Left ventricle myocardium inferior (tissue), 1 donor: ENCODE measurements at regions not wholly inside any gene's neighbourhood (a gene's known extent, or its start where the extent isn't known, plus 50 kb on each side); places are given as distances from the start of the nearest gene placed in this dataset.
"Not testable (repeated sequence)": the region's sequence is repeated elsewhere in the genome, so short reads cannot be mapped to it uniquely, and the experiment has no call there.

Experiments used
- DNase-seq: peaks from one replicate; pipeline ENCODE4 v3.0.0-alpha.2; 2020
- H3K27ac ChIP-seq: fragments of 200-600 bp; replicated peaks from 2 replicates; pipeline ENCODE4 v1.8.0; 2021
- H3K27me3 ChIP-seq: fragments of 200-600 bp; 2 replicates; pipeline ENCODE4 v1.8.0; 2021; ENCODE audit warnings: low read depth
- H3K36me3 ChIP-seq: fragments of 200-600 bp; 2 replicates; pipeline ENCODE4 v1.8.0; 2021
- H3K4me1 ChIP-seq: fragments of 200-600 bp; 2 replicates; pipeline ENCODE4 v1.8.0; 2021
- H3K4me3 ChIP-seq: fragments of 200-600 bp; 2 replicates; pipeline ENCODE4 v1.8.0; 2021; ENCODE audit warnings: mild to moderate bottlenecking, moderate library complexity
- H3K9me3 ChIP-seq: fragments of 200-600 bp; replicated peaks from 2 replicates; pipeline ENCODE4 v1.8.0; 2021
- CTCF ChIP-seq: fragments of 200-600 bp; IDR thresholded peaks from 2 replicates; pipeline ENCODE4 v1.8.0; 2021; ENCODE audit warnings: antibody characterized with exemption, mild to moderate bottlenecking, borderline replicate concordance
- intact Hi-C: fragments of 100-400 bp; cut with micrococcal nuclease; formaldehyde crosslinking; loops from one replicate; pipeline ENCODE4 v1.11.0; 2022
- donor health status: DM: no; HTN: yes; CAD: no; lungs with severe emphysema.

DNA sequence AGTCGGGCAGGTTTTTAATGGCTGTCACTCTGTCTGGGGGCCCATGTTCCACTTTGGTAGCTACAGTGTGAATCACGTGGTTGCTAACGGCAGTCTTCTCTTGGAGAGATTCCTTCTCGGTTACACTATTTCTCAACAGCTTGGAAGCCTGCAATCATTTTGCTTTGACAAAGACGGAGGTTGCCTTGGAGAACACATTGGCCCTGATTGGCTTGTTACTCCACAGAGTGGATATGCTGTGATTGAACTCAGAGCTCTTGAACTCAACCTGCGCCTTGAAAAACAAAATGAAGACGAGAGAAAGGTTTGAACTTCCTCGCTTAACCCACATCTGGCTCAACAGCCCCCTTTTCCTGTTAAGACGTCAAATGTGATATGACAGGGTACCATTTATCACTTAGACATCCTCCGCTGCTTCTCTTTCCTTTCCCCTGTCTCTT lies 218.9 kb downstream of the MAF start:
- no peak for TF ChIP-seq CTCF
- Histone ChIP-seq H3K4me1 (no peaks in the 10 kb centered on the region), H3K36me3 (no peaks in the 10 kb centered on the region), H3K27ac (no peak overlapping the region), H3K4me3 (no peak overlapping the region), H3K27me3 (peaks cover 15% of the 10 kb centered on the region), H3K9me3 (peaks cover 8% of the 10 kb centered on the region)
- DNase-seq, result no peak
- intact Hi-C loops, result no loop called here

DNA sequence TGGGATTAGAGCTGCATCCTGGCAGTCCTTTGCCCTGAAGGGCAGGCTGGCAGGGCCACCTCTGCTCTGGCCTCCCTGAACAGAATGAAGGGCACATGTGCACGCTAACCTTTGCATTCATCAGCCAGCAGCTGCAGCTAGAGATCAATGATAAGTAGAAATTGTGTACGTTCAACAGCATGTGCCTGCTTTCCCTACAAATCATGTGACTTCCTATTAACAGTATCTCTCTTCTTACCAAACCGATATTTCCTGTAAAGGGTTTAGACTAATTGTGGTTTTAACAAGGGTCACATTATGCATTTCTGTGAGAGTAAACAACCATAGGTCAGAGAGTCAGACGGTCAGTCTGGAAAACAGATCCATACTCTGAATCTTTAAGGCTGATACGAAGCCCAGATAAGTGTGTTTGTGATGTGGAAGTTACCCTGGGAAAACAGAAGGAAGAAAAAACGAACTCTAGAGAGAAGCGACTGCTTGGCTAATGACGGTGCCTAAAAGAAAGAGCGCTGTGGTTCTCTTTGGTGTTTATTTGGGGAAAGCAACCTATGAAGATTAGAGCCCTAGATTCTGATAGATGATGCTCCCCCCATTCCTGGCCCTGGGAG lies 219.4 kb downstream of the MAF start:
- H3K4me1 ChIP-seq, result no peaks in the 10 kb centered on the region
- no peak for DNase-seq
- H3K36me3 ChIP-seq, result no peaks in the 10 kb centered on the region
- H3K27ac ChIP-seq, result no peak overlapping the region
- TF ChIP-seq CTCF, result no peak
- peaks cover 15% of the 10 kb centered on the region for H3K27me3 ChIP-seq
- H3K9me3 ChIP-seq, result peaks cover 8% of the 10 kb centered on the region
- intact Hi-C loops, result no loop called here
- H3K4me3 ChIP-seq, result no peak overlapping the region

DNA sequence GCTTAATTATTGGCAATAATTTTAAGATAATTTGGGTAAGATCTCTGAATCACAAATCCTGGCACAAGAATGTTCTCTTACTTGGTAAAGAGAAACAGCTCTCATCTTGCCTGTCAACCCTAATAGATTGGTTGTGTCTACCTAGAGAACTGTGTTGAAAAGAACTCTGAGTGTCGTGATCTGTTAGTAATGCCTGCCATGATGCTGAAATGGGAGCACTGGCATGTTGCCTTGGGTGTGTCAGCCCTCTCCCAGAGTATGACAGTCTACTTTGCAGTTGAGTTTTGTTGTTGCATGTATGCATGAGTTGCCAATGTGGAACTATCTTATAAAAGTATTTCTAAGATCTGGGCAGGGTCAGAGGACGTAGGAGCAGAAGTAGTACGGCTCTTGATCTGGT lies 221.4 kb downstream of the MAF start:
- H3K4me3 ChIP-seq, result no peak overlapping the region
- peaks cover 8% of the 10 kb centered on the region for H3K9me3 ChIP-seq
- no peaks in the 10 kb centered on the region for H3K4me1 ChIP-seq
- TF ChIP-seq CTCF, result no peak
- intact Hi-C loops, result no loop called here
- no peak overlapping the region for H3K27ac ChIP-seq
- no peaks in the 10 kb centered on the region for H3K36me3 ChIP-seq
- DNase-seq, result no peak
- peaks cover 15% of the 10 kb centered on the region for H3K27me3 ChIP-seq

DNA sequence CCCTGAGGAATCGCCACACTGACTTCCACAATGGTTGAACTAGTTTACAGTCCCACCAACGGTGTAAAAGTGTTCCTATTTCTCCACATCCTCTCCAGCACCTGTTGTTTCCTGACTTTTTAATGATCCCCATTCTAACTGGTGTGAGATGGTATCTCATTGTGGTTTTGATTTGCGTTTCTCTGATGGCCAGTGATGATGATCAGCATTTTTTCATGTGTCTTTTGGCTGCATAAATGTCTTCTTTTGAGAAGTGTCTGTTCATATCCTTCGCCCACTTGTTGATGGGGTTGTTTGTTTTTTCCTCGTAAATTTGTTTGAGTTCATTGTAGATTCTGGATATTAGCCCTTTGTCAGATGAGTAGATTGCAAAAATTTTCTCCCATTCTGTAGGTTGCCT lies 223.5 kb downstream of the MAF start:
- H3K4me1 ChIP-seq, H3K9me3 ChIP-seq, intact Hi-C loops, DNase-seq, H3K27ac ChIP-seq, H3K36me3 ChIP-seq, H3K4me3 ChIP-seq: not testable (repeated sequence)
- H3K27me3 ChIP-seq, result peaks cover 15% of the 10 kb centered on the region

GRCh38 chr16:79375351-79375750 lies 225.2 kb downstream of the MAF start:
- intact Hi-C loops, result no loop called here
- Histone ChIP-seq H3K4me3 (no peak overlapping the region), H3K36me3 (no peaks in the 10 kb centered on the region), H3K9me3 (peaks cover 18% of the 10 kb centered on the region), H3K27me3 (peaks cover 10% of the 10 kb centered on the region), H3K27ac (no peak overlapping the region), H3K4me1 (no peaks in the 10 kb centered on the region)
- TF ChIP-seq CTCF, result no peak
- DNase-seq, result no peak

DNA sequence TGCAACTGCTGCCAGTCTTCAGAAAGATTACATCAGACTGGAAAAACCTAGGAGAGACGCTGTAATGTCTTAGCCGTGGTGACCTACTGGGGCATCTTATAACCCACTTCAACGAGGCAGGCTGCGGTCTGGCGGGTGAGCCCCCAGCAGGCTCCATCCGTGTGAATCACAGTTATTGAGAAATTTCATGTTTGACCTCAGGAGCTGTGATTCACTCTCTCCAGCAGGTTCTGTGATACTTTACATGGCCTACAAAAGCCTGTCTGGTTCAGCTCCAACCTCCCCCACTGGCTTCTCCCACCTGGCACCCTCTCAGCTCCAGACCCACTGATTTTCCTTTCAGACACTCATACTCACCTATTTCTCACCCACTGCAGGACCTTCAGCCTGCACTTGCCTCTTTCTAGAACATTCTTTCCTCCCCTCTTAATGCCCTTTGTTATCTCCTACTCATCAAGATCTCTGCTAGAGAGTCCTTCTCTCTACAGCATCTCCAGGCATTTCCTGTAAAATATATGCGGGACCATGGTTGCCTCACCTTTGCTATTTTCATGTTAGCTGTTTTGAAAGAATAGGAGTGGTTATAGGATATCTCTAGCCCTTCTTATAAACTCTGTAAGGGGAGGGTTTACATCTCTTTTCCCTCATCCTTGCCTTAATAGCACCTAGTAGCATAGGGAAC lies 227.9 kb downstream of the MAF start:
- no peak for DNase-seq
- TF ChIP-seq CTCF, result no peak
- Histone ChIP-seq H3K4me3 (no peak overlapping the region), H3K9me3 (peaks cover 10% of the 10 kb centered on the region), H3K27ac (no peak overlapping the region), H3K36me3 (no peaks in the 10 kb centered on the region), H3K4me1 (peaks cover 6% of the 10 kb centered on the region), H3K27me3 (no peaks in the 10 kb centered on the region)
- intact Hi-C loops, result no loop called here
